Dedifferentiated amniotic fluid mesenchymal stem cell (primary cell): ENCODE measurements at regions not wholly inside any gene's neighbourhood (a gene's known extent, or its start where the extent isn't known, plus 50 kb on each side); places are given as distances from the start of the nearest gene placed in this dataset.

Experiments
- DNase-seq: peaks from one replicate; pipeline ENCODE4 v3.0.0-alpha.2; 2016; ENCODE audit errors: extremely low spot score

GRCh38 chr9:87324613-87325194 is 173.0 kb upstream of the DAPK1 start:
- peak; percentile 66 for DNase-seq

DNA sequence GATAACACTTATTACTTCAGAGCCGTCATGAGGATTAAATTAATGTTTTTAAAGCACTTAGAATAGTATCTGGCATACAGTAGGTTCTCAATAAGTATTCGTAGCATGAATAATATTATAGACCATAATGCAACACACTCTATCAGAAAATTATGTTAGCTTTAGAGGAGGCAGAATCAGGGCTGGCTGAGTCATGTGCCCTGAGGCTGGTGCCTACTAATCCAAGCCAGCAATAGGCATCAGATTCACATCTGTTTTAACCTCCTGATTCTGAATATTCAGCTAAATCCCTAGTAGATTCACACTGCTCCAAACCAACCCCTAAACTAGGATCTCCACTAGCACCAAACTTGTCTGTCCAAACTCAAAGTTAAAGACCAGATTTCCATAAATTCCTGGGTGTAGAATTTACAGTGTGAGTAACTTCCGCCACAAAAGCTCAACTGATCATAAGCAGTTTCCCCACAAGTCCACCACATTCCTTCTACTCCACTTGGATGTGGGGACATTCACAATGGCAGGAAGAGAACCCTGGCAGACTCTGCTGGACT is 170.0 kb upstream of the DAPK1 start:
- peak; percentile 63 for DNase-seq

- no peak for DNase-seq
Observed at GRCh38 chr9:87333802-87334201, 163.9 kb upstream of the DAPK1 start.

DNA sequence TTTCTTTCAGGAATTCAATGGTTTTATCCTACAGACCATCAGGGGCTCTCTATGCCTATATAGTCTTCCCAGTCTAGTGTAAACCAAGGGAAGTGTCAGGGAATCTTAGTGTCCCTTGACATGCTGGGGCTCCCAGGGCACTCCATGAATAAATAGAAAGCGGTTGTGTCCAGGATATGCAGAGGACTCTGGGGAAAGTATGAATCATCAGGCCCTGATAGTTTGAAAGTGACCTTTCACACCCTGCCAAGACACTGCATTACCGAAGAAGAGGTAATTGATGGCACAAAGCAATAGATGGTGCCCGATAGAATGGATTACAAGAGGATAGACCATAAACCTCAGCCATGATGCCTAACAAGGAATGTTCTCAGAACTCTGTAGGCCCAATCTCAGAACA is 163.3 kb upstream of the DAPK1 start:
- no peak for DNase-seq

- DNase-seq: no peak
Observed at GRCh38 chr9:87336407-87336806, 161.3 kb upstream of the DAPK1 start.

- peak; percentile 89 for DNase-seq
Observed at GRCh38 chr9:87336914-87337333, 160.7 kb upstream of the DAPK1 start.

DNA sequence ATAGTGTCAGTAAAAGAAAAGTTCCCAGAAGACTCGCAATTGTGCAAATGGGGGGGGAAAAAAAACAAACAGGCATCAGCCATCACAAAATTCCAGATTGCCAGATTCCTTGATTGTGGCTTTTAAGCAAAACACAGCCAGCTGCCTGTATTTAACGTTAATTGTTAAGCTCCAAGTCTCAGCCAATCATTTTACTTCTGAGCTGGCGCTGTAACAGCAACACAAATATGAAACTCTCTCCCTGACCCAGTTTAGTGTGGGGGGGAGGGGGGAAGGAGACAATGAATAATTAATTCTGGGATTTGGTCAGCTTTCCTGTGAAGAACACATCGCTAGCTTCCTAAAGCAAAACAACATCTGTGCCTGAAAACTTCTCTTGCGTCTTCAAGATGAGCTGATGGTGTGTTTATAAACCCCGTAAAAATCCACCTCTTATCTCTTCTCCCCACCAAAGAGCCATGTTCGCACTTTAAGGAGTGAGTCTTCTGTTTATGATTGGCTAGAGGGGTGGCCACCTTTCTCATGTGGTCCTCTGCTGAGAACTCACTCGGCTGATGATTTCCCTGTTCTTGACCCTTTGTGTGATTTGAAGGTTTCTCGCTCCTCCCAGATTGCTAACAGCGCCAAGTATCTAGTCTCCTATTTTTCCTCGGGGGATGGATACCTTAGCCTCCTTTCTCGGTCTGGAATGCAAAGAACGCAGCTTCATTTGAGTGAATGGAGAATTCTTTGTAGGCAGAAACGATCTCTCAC is 160.2 kb upstream of the DAPK1 start:
- peak; percentile 48 for DNase-seq

GRCh38 chr9:87338088-87338989 is 159.3 kb upstream of the DAPK1 start:
- DNase-seq: no peak

DNA sequence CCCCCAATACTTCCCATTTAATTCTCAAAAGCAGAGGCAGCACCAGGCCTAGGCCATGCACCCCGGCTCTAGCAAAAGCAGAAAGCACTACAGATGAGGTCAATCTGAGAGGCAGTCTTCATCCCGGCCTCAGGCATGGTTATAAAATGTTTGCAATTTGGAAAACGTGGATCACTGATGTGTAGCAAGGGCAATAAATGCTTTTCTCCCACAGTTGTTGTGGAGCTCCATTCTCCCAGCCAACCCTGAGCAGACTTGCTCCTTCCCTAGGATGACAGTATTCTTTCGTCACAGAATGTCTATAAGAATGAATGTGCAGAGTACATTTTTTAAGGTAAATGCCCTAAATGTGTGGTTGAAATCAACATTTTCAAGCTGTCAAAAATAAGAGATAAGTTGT is 157.3 kb upstream of the DAPK1 start:
- DNase-seq: no peak

GRCh38 chr9:87342743-87343142 is 154.9 kb upstream of the DAPK1 start:
- no peak for DNase-seq

- no peak for DNase-seq
Observed at GRCh38 chr9:87343816-87344430, 153.7 kb upstream of the DAPK1 start.

DNA sequence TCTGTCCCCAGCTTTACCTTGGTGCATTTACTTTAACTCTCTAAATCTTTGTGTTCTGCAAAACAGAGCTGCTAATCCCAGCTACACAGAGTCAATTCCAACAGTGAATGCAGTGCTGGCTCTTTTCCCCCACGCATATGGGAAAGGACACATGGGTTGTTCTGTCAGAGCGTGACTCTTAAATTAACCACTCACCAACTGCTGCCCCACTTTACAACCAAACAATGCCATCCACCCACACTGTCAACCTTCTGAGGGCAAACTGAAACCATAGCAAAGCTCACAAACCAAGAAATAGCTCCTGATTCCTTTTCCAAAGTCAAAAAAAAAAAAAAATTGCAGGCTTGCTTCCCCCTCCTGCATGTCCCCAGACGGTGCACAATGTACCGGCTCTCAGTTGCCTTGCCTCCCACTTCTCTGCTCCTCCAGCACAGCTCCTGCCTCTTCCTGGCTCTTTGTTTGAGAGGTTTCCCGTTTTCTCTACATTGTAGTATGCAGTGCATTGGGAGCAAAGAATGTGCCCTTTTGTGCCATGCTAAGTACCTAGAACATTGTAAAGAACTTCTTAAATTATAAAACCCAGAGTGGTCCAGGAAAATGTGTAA is 151.5 kb upstream of the DAPK1 start:
- DNase-seq: no peak

DNA sequence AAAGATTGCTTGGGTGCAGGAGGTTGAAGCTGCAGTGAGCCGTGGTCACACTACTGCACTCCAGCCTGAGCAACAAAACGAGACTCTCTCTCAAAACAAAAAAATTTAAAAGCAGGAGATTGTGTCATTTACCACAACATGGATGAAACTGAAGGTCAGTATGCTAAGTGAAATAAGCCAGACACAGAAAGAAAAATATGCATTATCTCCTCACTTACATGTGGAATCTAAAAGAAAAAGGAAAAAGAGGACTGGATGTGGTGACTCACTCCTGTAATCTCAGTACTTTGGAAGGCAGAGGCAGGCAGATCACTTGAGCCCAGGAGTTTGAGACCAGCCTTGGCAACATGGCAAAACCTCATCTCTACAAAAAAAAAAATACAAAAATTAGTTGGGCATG is 146.8 kb upstream of the DAPK1 start:
- DNase-seq: peak; percentile 53

- DNase-seq: no peak
Observed at GRCh38 chr9:87353301-87353700, 144.4 kb upstream of the DAPK1 start.

- DNase-seq: no peak
Observed at GRCh38 chr9:87354147-87354546, 143.5 kb upstream of the DAPK1 start.

- DNase-seq: no peak
Observed at GRCh38 chr9:87357600-87357999, 140.1 kb upstream of the DAPK1 start.

- DNase-seq: no peak
Observed at GRCh38 chr9:87359264-87359663, 138.4 kb upstream of the DAPK1 start.

- DNase-seq: no peak
Observed at GRCh38 chr9:87359958-87360601, 137.6 kb upstream of the DAPK1 start.

- DNase-seq: no peak
Observed at GRCh38 chr9:87370049-87370685, 127.5 kb upstream of the DAPK1 start.

DNA sequence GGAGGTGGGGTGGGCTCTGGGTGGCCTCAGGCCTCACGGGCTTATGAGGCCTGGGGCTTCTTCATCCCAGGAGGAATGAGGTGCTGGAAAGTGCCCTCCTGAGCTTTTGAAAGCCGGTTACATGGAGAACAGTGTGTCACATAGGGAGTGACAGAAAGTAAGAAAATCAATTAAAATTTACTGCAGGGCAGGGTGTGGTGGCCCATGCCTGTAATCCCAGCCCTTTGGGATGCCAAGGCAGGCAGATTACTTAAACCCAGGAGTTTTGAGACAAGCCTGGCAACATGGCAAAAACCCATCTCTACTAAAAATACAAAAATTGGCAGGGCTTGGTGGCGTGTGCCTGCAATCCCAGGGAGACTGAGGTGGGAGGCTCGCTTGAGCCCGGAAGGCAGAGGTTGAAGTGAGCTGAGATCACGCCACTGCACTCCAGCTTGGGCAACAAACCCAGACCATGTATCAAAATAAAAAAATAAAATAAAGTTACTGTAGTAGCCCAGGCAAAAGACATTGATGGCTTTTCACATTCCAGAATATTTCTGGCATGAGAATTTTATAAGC is 125.8 kb upstream of the DAPK1 start:
- DNase-seq: no peak
